ENCODE measurements at regions not wholly inside any gene's neighbourhood (a gene's known extent, or its start where the extent isn't known, plus 50 kb on each side); places are given as distances from the start of the nearest gene placed in this dataset.

- Mint-ChIP-seq H3K27ac (no peak overlapping the region), H3K4me3 (no peak overlapping the region), H3K36me3 (no peaks in the 10 kb centered on the region), H3K9me3 (no peaks in the 10 kb centered on the region), H3K27me3 (ENCODE audit: low read depth) (no peaks in the 10 kb centered on the region), H3K4me1 (0 out of 2 replicates have a peak, but pooled peaks cover 4% of the 10 kb centered on the region)
- ChIA-PET CTCF (no interaction called here), POLR2A (no interaction called here)
- DNase-seq (ENCODE audit: low spot score) (no peak), ATAC-seq (no peak)
- TF ChIP-seq ZNF671 (CRISPR knock-in tag; IDR thresholded peaks at IDR 0.05): no peak
- no peak for TF ChIP-seq GTF2I (CRISPR knock-in tag; conservative IDR thresholded peaks at IDR 0.05)
- no peak for TF ChIP-seq JUN (CRISPR knock-in tag; IDR thresholded peaks at IDR 0.05)
- TF ChIP-seq MYBL2 (CRISPR knock-in tag; IDR thresholded peaks at IDR 0.05): no peak
- TF ChIP-seq ZNF263 (CRISPR knock-in tag; IDR thresholded peaks at IDR 0.05; ENCODE audit: low read depth): no peak
- no peak for TF ChIP-seq OVOL2 (CRISPR knock-in tag; IDR thresholded peaks at IDR 0.05; ENCODE audit: borderline replicate concordance)
- TF ChIP-seq ATF2 (CRISPR knock-in tag; IDR thresholded peaks at IDR 0.05; ENCODE audit: borderline replicate concordance, low read depth): no peak
- TF ChIP-seq MXD4 (CRISPR knock-in tag; IDR thresholded peaks at IDR 0.05; ENCODE audit: borderline replicate concordance): no peak
- no peak for TF ChIP-seq ATF1 (CRISPR knock-in tag; IDR thresholded peaks at IDR 0.05)
- TF ChIP-seq HMGA2 (CRISPR knock-in tag; IDR thresholded peaks at IDR 0.05): no peak
- TF ChIP-seq CDX4 (CRISPR knock-in tag; IDR thresholded peaks at IDR 0.05; ENCODE audit: borderline replicate concordance): no peak
- TF ChIP-seq TEAD4 (CRISPR knock-in tag; IDR thresholded peaks at IDR 0.05): no peak
- no peak for TF ChIP-seq ELF4 (CRISPR knock-in tag; IDR thresholded peaks at IDR 0.05; ENCODE audit: low read depth)
- TF ChIP-seq ZNF281 (CRISPR knock-in tag; IDR thresholded peaks at IDR 0.05): no peak
- TF ChIP-seq MLX (CRISPR knock-in tag; IDR thresholded peaks at IDR 0.05): no peak
- no peak for TF ChIP-seq STAT6 (CRISPR knock-in tag; conservative IDR thresholded peaks at IDR 0.05; ENCODE audit: low read depth)
- TF ChIP-seq ESRRA (CRISPR knock-in tag; IDR thresholded peaks at IDR 0.05; ENCODE audit: borderline replicate concordance): no peak
- no peak for TF ChIP-seq FOXJ3 (CRISPR knock-in tag; IDR thresholded peaks at IDR 0.05; ENCODE audit: borderline replicate concordance)
Observed at GRCh38 chr9:106773750-106774149, 89.2 kb upstream of the ZNF462 start.

GRCh38 chr9:106775960-106776359 is 87.0 kb upstream of the ZNF462 start:
- H3K9me3 Mint-ChIP-seq: no peaks in the 10 kb centered on the region
- CTCF ChIA-PET: no interaction called here
- H3K36me3 Mint-ChIP-seq: no peaks in the 10 kb centered on the region
- no peak for DNase-seq (ENCODE audit: low spot score)
- POLR2A ChIA-PET: interaction anchor here (0.6 kb wide), 1 partner anchor 1310 kb away, joined by 3 read pairs; no protein-coding TSS in a partner anchor
- H3K27ac Mint-ChIP-seq: no peak overlapping the region
- 0 out of 2 replicates have a peak, but pooled peaks cover 4% of the 10 kb centered on the region for H3K4me1 Mint-ChIP-seq
- no peaks in the 10 kb centered on the region for H3K27me3 Mint-ChIP-seq (ENCODE audit: low read depth)
- ATAC-seq: no peak
- H3K4me3 Mint-ChIP-seq: no peak overlapping the region
- no peak for TF ChIP-seq CREB1 (CRISPR knock-in tag; IDR thresholded peaks at IDR 0.05)
- no peak for TF ChIP-seq ZNF219 (CRISPR knock-in tag; IDR thresholded peaks at IDR 0.05; ENCODE audit: borderline replicate concordance)
- no peak for TF ChIP-seq GABPB1 (CRISPR knock-in tag; IDR thresholded peaks at IDR 0.05)
- TF ChIP-seq AFF4 (CRISPR knock-in tag; IDR thresholded peaks at IDR 0.05; ENCODE audit: borderline replicate concordance): no peak

Measured in WTC11 (cell line).